ENCODE measurements at regions not wholly inside any gene's neighbourhood (a gene's known extent, or its start where the extent isn't known, plus 50 kb on each side); places are given as distances from the start of the nearest gene placed in this dataset.

- TF ChIP-seq POLR2A (IDR thresholded peaks at IDR 0.05) (no peak), CTCF (IDR thresholded peaks at IDR 0.05) (no peak)
Measured at GRCh38 chr13:106381091-106381490, 154.4 kb downstream of the EFNB2 start.

Measured in lower leg skin (tissue), 3 donors.